ENCODE measurements at regions not wholly inside any gene's neighbourhood (a gene's known extent, or its start where the extent isn't known, plus 50 kb on each side); places are given as distances from the start of the nearest gene placed in this dataset.
"Not testable (repeated sequence)": the region's sequence is repeated elsewhere in the genome, so short reads cannot be mapped to it uniquely, and the experiment has no call there.

GRCh38 chr2:75290600-75291150, 91.4 kb upstream of the TACR1 start:
- intact Hi-C loops (cut with DNase I) = no loop called here
- no peak for TF ChIP-seq POLR2A (IDR thresholded peaks at IDR 0.05)
- no peak for TF ChIP-seq CTCF (IDR thresholded peaks at IDR 0.05)
- 35% methylated on average over 2 of the region's 2 CpGs for WGBS (ENCODE audit: insufficient coverage, low coverage, low lambda C conversion rate, missing lambda C conversion rate)
- ATAC-seq (no peak), DNase-seq (no peak)
- Histone ChIP-seq H3K4me1 (no peaks in the 10 kb centered on the region), H3K9me3 (no peaks in the 10 kb centered on the region), H3K27ac (no peak overlapping the region), H3K27me3 (no peaks in the 10 kb centered on the region), H3K4me3 (no peak overlapping the region), H3K36me3 (no peaks in the 10 kb centered on the region)

GRCh38 chr2:75289771-75290170, 90.5 kb upstream of the TACR1 start:
- TF ChIP-seq CTCF (IDR thresholded peaks at IDR 0.05) = no peak
- TF ChIP-seq POLR2A (IDR thresholded peaks at IDR 0.05) = no peak
- WGBS (ENCODE audit: insufficient coverage, low coverage, low lambda C conversion rate, missing lambda C conversion rate) = 92% methylated on average over 3 of the region's 3 CpGs
- Histone ChIP-seq H3K4me3 (no peak overlapping the region), H3K27ac (no peak overlapping the region), H3K4me1 (no peaks in the 10 kb centered on the region), H3K27me3 (no peaks in the 10 kb centered on the region), H3K9me3 (no peaks in the 10 kb centered on the region), H3K36me3 (no peaks in the 10 kb centered on the region)
- DNase-seq (no peak), ATAC-seq (no peak)
- intact Hi-C loops (cut with DNase I) = no loop called here

GRCh38 chr2:75289178-75289577, 89.9 kb upstream of the TACR1 start:
- H3K4me1 ChIP-seq; H3K4me3 ChIP-seq; H3K27me3 ChIP-seq; H3K27ac ChIP-seq; DNase-seq; intact Hi-C loops (cut with DNase I); H3K9me3 ChIP-seq; H3K36me3 ChIP-seq; ATAC-seq: not testable (repeated sequence)
- WGBS (ENCODE audit: insufficient coverage, low coverage, low lambda C conversion rate, missing lambda C conversion rate) = 56% methylated on average over 5 of the region's 7 CpGs

GRCh38 chr2:75288760-75289159, 89.4 kb upstream of the TACR1 start:
- Histone ChIP-seq H3K36me3 (no peaks in the 10 kb centered on the region), H3K27ac (no peak overlapping the region), H3K4me1 (no peaks in the 10 kb centered on the region), H3K9me3 (no peaks in the 10 kb centered on the region), H3K27me3 (no peaks in the 10 kb centered on the region), H3K4me3 (no peak overlapping the region)
- ATAC-seq = no peak
- DNase-seq = no peak
- no peak for TF ChIP-seq POLR2A (IDR thresholded peaks at IDR 0.05)
- TF ChIP-seq CTCF (IDR thresholded peaks at IDR 0.05) = no peak
- intact Hi-C loops (cut with DNase I) = no loop called here

- TF ChIP-seq POLR2A (IDR thresholded peaks at IDR 0.05) (no peak), CTCF (IDR thresholded peaks at IDR 0.05) (no peak)
- Histone ChIP-seq H3K27ac (no peak overlapping the region), H3K4me3 (no peak overlapping the region), H3K4me1 (no peaks in the 10 kb centered on the region), H3K27me3 (no peaks in the 10 kb centered on the region), H3K9me3 (no peaks in the 10 kb centered on the region), H3K36me3 (no peaks in the 10 kb centered on the region)
- WGBS (ENCODE audit: insufficient coverage, low coverage, low lambda C conversion rate, missing lambda C conversion rate) = 71% methylated on average over 1 of the region's 1 CpG
- DNase-seq (no peak), ATAC-seq (peak in 2 of 4 donors; percentile 39 to 45)
- intact Hi-C loops (cut with DNase I) = no loop called here
Observed at GRCh38 chr2:75287624-75288316, 88.5 kb upstream of the TACR1 start.
